ENCODE measurements at regions not wholly inside any gene's neighbourhood (a gene's known extent, or its start where the extent isn't known, plus 50 kb on each side); places are given as distances from the start of the nearest gene placed in this dataset.

- ATAC-seq (ENCODE audit: poor library complexity), result no peak
- intact Hi-C loops (cut with DNase I), result no loop called here
- no peak for DNase-seq
Observed at GRCh38 chr14:38794677-38795076, 308.4 kb downstream of the SEC23A start.

DNA sequence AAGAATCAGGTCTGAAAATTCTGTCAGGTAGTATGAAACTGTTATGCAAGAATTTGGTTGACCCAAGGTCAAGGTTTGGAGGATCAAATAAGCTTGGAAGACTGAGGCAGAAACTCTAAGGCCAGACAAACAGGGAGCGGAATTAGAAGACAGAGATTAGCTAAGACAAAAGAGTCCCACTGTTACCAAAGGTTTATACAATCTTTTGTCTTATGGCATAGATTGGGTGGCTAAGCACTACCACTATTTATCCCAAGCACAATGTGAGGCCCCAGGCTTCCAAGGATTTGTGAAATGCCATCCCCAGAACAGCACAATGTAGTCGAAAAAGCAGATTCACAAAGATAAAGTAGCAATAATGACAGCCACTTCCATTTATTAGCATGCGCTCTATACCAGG is 311.2 kb downstream of the SEC23A start:
- ATAC-seq (ENCODE audit: poor library complexity), result no peak
- intact Hi-C loops (cut with DNase I), result no loop called here
- DNase-seq, result no peak

GRCh38 chr14:38790916-38791315 is 312.1 kb downstream of the SEC23A start:
- DNase-seq, result no peak
- intact Hi-C loops (cut with DNase I), result no loop called here
- ATAC-seq (ENCODE audit: poor library complexity), result no peak

DNA sequence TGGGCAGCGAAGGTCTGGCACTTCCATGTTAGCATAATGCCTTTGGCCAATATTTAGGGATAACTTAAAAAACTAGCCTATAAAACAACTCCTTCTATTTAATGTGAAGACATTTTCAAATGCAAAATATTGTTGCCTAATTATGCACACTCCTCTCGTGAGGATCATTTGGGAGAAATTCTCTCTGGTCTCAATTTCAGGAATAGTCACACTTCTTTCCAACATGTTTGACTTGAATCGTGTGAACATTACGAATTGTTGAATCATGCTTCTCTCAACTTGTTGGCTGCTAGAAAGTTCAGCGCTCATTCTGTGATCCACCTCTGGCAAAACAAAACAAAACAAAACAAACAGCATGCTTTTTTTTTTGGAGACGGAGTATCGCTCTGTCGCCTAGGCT is 313.2 kb downstream of the SEC23A start:
- ATAC-seq (ENCODE audit: poor library complexity) (no peak), DNase-seq (no peak)
- intact Hi-C loops (cut with DNase I), result no loop called here

DNA sequence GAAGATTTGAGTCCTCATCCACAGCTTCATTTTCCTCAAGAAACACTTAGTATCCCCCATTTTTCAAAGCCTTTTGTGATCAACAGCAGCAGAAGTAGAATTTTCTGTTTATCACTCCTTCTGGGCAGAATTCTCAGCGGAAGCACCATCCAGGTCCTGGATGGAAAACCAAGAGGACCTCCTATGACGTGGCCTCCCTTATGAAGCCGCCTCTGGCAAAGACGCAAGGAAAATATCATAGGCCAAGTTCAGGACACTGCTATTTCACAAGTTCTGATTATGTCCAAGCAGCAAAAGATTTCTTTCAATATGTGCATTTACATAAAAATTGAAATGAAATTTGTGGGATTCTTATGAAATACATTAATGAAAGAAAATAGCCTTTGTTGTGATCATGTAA is 315.0 kb downstream of the SEC23A start:
- ATAC-seq (ENCODE audit: poor library complexity) (no peak), DNase-seq (no peak)
- intact Hi-C loops (cut with DNase I), result no loop called here

GRCh38 chr14:38786921-38787320 is 316.1 kb downstream of the SEC23A start:
- intact Hi-C loops (cut with DNase I), result no loop called here
- DNase-seq (no peak), ATAC-seq (ENCODE audit: poor library complexity) (no peak)

DNA sequence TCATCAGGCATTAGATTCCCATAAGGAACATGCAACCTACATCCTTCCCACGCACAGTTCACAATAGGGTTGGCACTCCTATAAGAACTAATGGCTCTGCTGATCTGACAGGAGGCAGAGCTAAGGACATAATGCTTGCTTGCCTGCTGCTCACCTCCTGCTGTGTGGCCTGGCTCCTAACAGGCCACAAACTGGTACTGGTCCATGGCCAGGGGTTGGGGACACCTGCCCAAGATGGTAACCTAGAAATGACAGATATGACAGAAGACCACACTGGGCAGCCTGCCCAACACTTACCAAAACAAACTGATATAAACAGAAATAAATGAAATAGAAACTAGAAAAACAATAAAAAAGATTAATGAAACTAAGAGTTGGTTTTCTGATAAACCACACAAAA is 325.6 kb downstream of the SEC23A start:
- no peak for DNase-seq
- intact Hi-C loops (cut with DNase I), result no loop called here
- ATAC-seq (ENCODE audit: poor library complexity), result no peak

DNA sequence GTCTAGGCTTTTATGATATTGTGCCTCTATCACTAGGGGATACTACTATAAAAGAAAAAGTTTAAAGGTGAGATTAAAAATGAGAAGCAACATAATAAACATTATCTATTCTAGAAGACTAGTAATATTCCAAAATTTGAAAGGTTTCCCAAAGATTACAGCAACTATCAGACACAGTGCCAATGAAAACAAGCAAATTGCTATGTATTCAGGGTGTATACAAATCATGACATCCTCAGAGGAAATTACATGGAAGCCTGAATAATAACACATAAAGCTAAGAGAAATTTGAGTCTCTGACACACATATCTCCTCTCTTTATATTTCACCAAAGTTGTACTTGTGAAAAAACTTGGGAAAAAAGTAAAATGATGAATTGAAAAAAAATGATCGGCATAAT is 327.0 kb downstream of the SEC23A start:
- no peak for DNase-seq
- intact Hi-C loops (cut with DNase I), result no loop called here
- ATAC-seq (ENCODE audit: poor library complexity), result no peak

- ATAC-seq (ENCODE audit: poor library complexity) (no peak), DNase-seq (no peak)
- intact Hi-C loops (cut with DNase I), result no loop called here
Observed at GRCh38 chr14:38774162-38774561, 328.9 kb downstream of the SEC23A start.

- no peak for ATAC-seq (ENCODE audit: poor library complexity)
- intact Hi-C loops (cut with DNase I), result no loop called here
- DNase-seq, result no peak
Observed at GRCh38 chr14:38770251-38770650, 332.8 kb downstream of the SEC23A start.

- intact Hi-C loops (cut with DNase I), result no loop called here
- DNase-seq, result no peak
- ATAC-seq (ENCODE audit: poor library complexity), result no peak
Observed at GRCh38 chr14:38762845-38763244, 340.2 kb downstream of the SEC23A start.

DNA sequence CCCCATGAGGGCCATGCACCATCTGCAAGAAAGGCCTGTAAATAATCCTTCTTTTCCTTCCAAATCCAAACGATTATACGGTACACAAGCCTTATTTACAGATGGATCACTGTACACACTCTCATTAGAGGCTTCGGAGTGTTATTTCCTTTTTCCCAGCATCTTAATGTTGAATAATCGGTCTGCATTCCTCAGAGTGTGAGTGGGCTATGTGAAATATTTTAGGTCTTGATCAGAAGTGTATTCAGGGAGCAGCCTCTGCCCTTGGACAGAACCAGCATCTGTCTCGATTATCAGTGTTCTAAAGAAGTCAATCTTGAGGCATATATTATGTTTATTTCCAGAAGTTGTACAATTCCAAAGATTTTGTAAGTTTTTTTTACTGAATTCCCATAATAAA is 340.6 kb downstream of the SEC23A start:
- ATAC-seq (ENCODE audit: poor library complexity), result no peak
- intact Hi-C loops (cut with DNase I), result no loop called here
- DNase-seq, result no peak

- intact Hi-C loops (cut with DNase I), result no loop called here
- DNase-seq (no peak), ATAC-seq (ENCODE audit: poor library complexity) (no peak)
Observed at GRCh38 chr14:38761033-38761432, 342.0 kb downstream of the SEC23A start.

DNA sequence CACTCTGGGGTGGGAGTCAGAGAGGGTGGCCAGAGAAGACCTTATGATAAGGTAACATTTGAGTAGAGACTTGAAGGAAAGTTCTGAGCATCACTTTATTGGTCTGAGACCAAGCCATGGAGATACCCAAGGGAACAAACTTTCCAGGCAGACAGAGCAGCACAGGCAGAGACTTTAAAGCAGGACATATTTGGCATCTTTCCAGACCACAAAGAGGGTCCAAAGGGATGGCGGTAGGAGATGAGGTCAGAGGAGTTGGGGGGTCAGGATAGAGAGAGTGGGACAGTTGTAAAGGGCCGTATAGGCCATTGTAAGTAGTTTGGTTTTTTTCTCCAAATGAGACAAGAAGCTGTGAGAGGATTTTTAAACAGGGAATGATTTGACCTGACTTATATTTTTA is 344.4 kb downstream of the SEC23A start:
- ATAC-seq (ENCODE audit: poor library complexity) (no peak), DNase-seq (no peak)
- intact Hi-C loops (cut with DNase I), result no loop called here

- intact Hi-C loops (cut with DNase I), result no loop called here
- no peak for DNase-seq
- no peak for ATAC-seq (ENCODE audit: poor library complexity)
Observed at GRCh38 chr14:38755036-38755435, 348.0 kb downstream of the SEC23A start.

GRCh38 chr14:38752750-38753149 is 350.3 kb downstream of the SEC23A start:
- ATAC-seq (ENCODE audit: poor library complexity) (no peak), DNase-seq (no peak)
- intact Hi-C loops (cut with DNase I), result no loop called here

DNA sequence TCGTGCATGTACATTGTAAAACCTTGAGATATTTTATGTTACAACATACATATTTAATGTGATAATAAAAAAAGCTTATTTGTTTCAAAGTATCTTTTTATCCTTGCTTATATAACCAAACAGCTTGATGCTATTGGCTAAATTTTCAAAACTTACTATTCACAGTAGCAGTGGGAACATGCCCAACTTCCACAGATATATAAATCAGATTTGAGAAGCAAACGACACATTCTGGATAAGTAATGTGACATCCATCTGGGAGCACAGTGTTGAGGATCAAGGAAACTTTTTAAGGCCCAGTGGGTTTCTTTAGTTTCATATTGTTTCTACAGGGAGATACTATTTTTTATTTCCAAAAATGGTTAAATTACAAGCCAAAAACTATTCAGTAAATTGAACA is 350.7 kb downstream of the SEC23A start:
- intact Hi-C loops (cut with DNase I), result no loop called here
- DNase-seq, result no peak
- ATAC-seq (ENCODE audit: poor library complexity), result no peak

- ATAC-seq (ENCODE audit: poor library complexity) (no peak), DNase-seq (no peak)
- intact Hi-C loops (cut with DNase I), result no loop called here
Observed at GRCh38 chr14:38751459-38751858, 351.6 kb downstream of the SEC23A start.

GRCh38 chr14:38749936-38750335 is 353.1 kb downstream of the SEC23A start:
- DNase-seq (no peak), ATAC-seq (ENCODE audit: poor library complexity) (no peak)
- intact Hi-C loops (cut with DNase I), result no loop called here

GRCh38 chr14:38745861-38746260 is 357.2 kb downstream of the SEC23A start:
- intact Hi-C loops (cut with DNase I), result no loop called here
- DNase-seq, result no peak
- ATAC-seq (ENCODE audit: poor library complexity), result no peak

- ATAC-seq (ENCODE audit: poor library complexity) (no peak), DNase-seq (no peak)
- intact Hi-C loops (cut with DNase I), result no loop called here
Observed at GRCh38 chr14:38743966-38744584, 359.0 kb downstream of the SEC23A start.
